AG09319 (cell line): ENCODE measurements at regions not wholly inside any gene's neighbourhood (a gene's known extent, or its start where the extent isn't known, plus 50 kb on each side); places are given as distances from the start of the nearest gene placed in this dataset.

Experiments used
- DNase-seq: peaks from one replicate; pipeline ENCODE4 v3.0.0-alpha.2; 2010; ENCODE audit warnings: low read depth; ENCODE audit errors: extremely low read depth
- CTCF ChIP-seq: IDR thresholded peaks from 2 replicates; pipeline ENCODE4 v1.5.1; 2011; ENCODE audit warnings: low read depth, mild to moderate bottlenecking, inconsistent platforms, low read length, moderate library complexity

GRCh38 chr2:145623136-145623535 lies 1103.2 kb upstream of the ZEB2 start:
- no peak for DNase-seq
- no peak for TF ChIP-seq CTCF

GRCh38 chr2:145622285-145622684 lies 1102.4 kb upstream of the ZEB2 start:
- DNase-seq, result no peak
- TF ChIP-seq CTCF, result no peak

- no peak for DNase-seq
- no peak for TF ChIP-seq CTCF
Measured at GRCh38 chr2:145617906-145618305, 1098.0 kb upstream of the ZEB2 start.

DNA sequence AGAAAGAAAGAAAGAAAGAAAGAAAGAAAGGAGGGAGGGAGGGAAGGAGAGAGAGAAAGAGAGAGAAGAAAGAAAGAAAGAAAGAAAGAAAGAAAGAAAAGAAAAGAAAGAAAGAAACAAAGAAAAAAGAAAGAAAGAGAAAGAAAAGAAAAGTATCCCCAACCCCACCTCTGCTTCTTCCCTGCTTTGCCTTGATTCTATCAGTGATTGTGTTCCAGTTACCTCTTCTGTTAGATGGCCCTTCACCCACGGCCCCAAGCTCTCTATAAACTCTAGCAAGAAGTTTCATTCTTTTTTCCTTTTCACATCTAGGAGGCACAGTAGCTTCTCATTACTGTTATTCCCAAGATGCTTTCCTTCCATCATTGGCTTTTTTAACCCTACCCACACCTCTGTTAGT lies 1097.5 kb upstream of the ZEB2 start:
- DNase-seq, result no peak
- TF ChIP-seq CTCF, result no peak

DNA sequence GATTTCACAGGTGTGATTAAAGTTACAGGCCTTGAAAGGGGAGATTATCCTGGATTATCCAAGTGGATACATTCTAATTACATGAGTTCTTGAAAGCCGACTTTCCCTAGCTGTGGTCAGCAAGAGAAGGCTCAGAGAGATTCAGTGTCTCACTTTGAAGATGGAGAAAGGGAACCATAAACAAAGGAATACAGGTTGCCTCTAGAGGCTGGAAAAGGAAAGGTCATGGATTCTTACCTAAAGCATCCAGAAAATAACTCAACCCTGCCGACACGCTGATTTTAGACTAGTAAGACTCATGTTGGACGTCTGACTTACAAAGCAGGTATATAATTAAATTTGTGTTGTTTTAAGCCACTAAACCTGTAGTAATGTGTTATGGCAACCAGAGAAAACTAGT lies 1095.7 kb upstream of the ZEB2 start:
- TF ChIP-seq CTCF, result no peak
- DNase-seq, result no peak

GRCh38 chr2:145609951-145610350 lies 1090.0 kb upstream of the ZEB2 start:
- no peak for DNase-seq
- no peak for TF ChIP-seq CTCF

GRCh38 chr2:145601361-145601925 lies 1081.5 kb upstream of the ZEB2 start:
- no peak for TF ChIP-seq CTCF
- DNase-seq, result no peak
